ENCODE measurements at regions not wholly inside any gene's neighbourhood (a gene's known extent, or its start where the extent isn't known, plus 50 kb on each side); places are given as distances from the start of the nearest gene placed in this dataset.

DNA sequence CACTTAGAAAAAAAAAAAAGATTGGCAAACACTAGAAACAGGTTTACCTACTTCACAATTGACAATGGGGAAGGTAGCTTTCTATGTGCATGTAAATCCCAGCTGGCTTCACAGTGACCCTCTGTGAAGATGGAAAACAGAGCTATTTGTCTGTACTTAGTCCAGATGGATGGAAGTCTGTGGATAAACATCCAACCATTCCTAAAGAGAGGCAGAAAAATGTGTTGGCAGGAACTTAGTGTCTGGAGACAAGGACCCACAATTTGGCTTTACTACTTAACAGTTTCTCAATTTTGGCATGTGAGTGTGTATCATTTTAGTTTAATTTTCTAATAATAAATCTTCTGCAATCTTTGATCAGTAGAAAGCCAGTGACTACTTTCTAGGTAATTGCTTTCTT is 154.4 kb downstream of the RAD51AP2 start:
- Histone ChIP-seq H3K4ac (ENCODE audit: low read depth, low read length) (no peak overlapping the region), H4K8ac (replicated peaks; ENCODE audit: insufficient read length, low read depth, low read length) (no peak overlapping the region), H3K56ac (ENCODE audit: insufficient read length, low read depth, low read length) (no peak overlapping the region), H3T11ph (ENCODE audit: low read length) (no peak overlapping the region), H2BK15ac (ENCODE audit: low read depth, low read length) (no peak overlapping the region), H4K20me1 (ENCODE audit: control insufficient read depth, insufficient read depth, insufficient read length) (no peaks in the 10 kb centered on the region), H2AK5ac (ENCODE audit: insufficient read length, low read length) (no peak overlapping the region), H3K23me2 (ENCODE audit: insufficient read length, low read depth, low read length, poor library complexity, severe bottlenecking) (no peaks in the 10 kb centered on the region), H3K79me2 (ENCODE audit: insufficient read depth, low read length) (no peaks in the 10 kb centered on the region), H3K4me1 (ENCODE audit: insufficient read depth, low read length) (no peaks in the 10 kb centered on the region), H2BK20ac (ENCODE audit: low read depth, low read length, poor library complexity, severe bottlenecking) (no peak overlapping the region), H3K79me1 (ENCODE audit: insufficient read depth, low read depth, low read length, poor library complexity, severe bottlenecking) (no peaks in the 10 kb centered on the region), H2BK12ac (ENCODE audit: insufficient read length, low read depth, low read length) (no peak overlapping the region), H4K5ac (ENCODE audit: insufficient read length, low read depth, low read length) (no peak overlapping the region), H3K18ac (ENCODE audit: insufficient read length, low read depth, low read length) (no peak overlapping the region), H3K23ac (ENCODE audit: insufficient read length, low read depth, low read length) (no peak overlapping the region), H4K91ac (ENCODE audit: insufficient read length, low read depth, low read length) (no peak overlapping the region), H2AFZ (ENCODE audit: low read length) (no peak overlapping the region), H3K4me2 (ENCODE audit: insufficient read depth, insufficient read length, low read length) (no peak overlapping the region), H3K9ac (ENCODE audit: extremely low read depth, insufficient read length, low read length) (no peak overlapping the region), H3K27ac (ENCODE audit: insufficient read length, low read depth, low read length) (no peak overlapping the region), H3K14ac (ENCODE audit: insufficient read depth, low read length) (no peak overlapping the region), H2BK120ac (ENCODE audit: low read depth, low read length, poor library complexity, severe bottlenecking) (no peak overlapping the region), H3K9me3 (ENCODE audit: control insufficient read depth, low read depth, low read length) (no peaks in the 10 kb centered on the region), H2BK5ac (ENCODE audit: insufficient read length, low read length) (no peak overlapping the region), H3K27me3 (ENCODE audit: insufficient read depth, low read length) (no peaks in the 10 kb centered on the region)
- H3K9me3 Mint-ChIP-seq = peaks cover 0 to 4% of the 10 kb centered on the region in 2 experiments; a peak in 1 of 5 replicates
- no peaks in the 10 kb centered on the region for H3K4me1 Mint-ChIP-seq
- TF ChIP-seq, protein P1, sequence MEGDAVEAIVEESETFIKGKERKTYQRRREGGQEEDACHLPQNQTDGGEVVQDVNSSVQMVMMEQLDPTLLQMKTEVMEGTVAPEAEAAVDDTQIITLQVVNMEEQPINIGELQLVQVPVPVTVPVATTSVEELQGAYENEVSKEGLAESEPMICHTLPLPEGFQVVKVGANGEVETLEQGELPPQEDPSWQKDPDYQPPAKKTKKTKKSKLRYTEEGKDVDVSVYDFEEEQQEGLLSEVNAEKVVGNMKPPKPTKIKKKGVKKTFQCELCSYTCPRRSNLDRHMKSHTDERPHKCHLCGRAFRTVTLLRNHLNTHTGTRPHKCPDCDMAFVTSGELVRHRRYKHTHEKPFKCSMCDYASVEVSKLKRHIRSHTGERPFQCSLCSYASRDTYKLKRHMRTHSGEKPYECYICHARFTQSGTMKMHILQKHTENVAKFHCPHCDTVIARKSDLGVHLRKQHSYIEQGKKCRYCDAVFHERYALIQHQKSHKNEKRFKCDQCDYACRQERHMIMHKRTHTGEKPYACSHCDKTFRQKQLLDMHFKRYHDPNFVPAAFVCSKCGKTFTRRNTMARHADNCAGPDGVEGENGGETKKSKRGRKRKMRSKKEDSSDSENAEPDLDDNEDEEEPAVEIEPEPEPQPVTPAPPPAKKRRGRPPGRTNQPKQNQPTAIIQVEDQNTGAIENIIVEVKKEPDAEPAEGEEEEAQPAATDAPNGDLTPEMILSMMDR (conservative IDR thresholded peaks at IDR 0.05) = no peak
- no peak for DNase-seq
- no peak overlapping the region for H3K4me3 Mint-ChIP-seq
- no peaks in the 10 kb centered on the region for H3K36me3 Mint-ChIP-seq (ENCODE audit: insufficient read depth in 1 of 3, low read depth in 3 of 3)
- H3K27me3 Mint-ChIP-seq (ENCODE audit: low read depth) = no peaks in the 10 kb centered on the region; the same call in none of the 2 replicates
- H3K27ac Mint-ChIP-seq = no peak overlapping the region

Data from H9 (cell line).